ENCODE measurements at regions not wholly inside any gene's neighbourhood (a gene's known extent, or its start where the extent isn't known, plus 50 kb on each side); places are given as distances from the start of the nearest gene placed in this dataset.

DNA sequence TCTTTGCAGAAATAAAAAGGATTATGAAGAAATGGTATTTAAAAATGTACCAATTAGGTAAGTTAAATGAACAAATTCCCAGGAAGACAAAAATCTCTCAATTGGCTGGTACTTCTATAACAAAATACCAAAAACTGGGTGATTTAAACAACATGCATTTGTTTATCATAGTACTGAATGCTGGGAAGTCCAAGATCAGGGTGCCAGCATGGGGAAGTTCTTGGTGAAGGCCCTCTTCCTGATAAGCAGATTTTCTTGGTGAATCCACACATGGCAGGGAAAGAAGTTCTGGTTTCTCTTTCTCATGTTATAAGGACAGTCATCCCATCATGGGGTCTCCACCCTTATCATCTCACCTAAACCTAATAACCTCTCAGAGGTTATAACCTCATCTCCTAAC lies 271.6 kb upstream of the SETBP1 start:
- no peak for DNase-seq (ENCODE audit: low read depth, low spot score)

DNA sequence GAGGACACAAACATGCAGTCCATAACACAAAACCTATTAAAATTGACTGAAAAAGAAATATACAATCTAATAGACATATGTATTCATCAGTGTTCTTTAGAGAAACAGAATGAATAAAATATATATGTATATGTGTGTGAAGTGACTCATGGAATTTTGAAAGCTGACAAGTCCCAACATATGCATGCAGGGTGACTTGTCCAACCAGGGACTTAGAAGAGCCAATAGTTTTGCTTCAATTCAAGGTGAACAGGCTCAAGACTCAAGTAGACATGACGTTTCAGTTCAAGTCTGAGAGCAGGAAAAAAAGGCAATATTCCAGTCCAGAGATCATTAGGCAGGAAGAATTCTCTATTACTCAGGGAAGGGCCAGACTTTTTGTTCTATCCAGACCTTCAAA lies 271.2 kb upstream of the SETBP1 start:
- no peak for DNase-seq (ENCODE audit: low read depth, low spot score)

DNA sequence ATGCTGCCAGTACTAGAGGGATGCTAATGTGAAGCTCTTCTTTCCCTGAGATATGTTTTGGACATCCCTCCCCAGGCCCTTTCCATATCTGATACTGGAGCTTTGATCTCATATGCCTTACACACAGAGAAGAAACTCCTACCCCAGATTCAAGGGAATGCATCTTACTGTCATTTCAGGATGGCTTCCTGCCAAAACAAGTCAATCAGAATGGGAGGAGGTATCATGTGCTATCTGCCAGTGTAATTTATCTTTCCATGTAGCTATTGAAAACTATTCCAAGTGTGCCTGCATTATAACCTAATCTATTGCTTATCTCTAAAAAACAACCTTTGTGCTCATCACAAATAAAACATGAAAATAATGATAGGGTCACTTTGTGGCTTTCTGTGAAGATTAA lies 269.9 kb upstream of the SETBP1 start:
- no peak for DNase-seq (ENCODE audit: low read depth, low spot score)

DNA sequence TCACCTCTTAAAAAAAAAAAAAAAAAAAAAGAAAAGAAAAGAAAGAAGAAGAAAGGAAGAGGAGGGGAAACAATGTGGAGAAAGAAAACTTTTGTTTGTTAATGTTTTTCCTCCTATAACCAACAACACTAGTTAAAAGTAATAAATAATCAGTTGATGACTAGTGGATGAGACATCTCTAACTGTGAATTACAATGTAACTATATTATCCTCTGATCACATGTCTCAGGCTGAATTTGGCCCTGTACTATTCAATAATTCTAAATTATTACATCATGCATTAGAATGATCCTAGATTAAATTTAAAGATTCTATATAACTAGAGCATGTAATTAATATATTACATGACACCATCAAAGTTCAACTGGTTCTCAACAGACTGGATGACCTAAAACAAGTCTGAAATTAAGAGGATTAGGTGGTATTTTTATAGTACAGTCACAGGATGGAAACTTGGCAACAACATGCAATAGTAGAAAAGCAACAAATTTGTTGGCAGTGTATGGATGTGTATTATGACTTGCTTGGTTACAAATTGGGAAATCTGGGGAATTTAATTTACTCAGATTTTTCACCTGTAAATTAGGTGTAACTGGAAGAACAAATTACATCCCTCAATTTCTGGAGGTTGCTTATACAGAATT lies 269.3 kb upstream of the SETBP1 start:
- no peak for DNase-seq (ENCODE audit: low read depth, low spot score)

DNA sequence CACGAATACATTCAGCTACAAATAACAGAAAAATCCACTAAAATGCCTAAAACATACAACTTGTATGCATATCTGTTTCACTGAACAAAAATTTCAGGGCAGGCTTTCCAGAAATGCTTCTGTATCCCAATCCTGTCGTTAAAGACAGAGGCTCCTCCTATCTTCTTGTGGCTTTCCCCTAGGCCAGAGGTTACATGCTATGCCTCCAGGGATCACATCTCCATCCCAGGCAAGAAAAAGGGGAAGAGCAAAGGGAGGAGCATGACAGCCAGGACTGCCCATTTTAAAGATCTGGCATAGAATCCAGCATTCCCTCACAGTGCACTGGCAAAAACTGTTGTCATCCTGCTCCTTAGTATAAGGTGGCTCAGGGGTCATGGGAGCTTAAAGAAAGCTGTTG lies 268.7 kb upstream of the SETBP1 start:
- no peak for DNase-seq (ENCODE audit: low read depth, low spot score)

DNA sequence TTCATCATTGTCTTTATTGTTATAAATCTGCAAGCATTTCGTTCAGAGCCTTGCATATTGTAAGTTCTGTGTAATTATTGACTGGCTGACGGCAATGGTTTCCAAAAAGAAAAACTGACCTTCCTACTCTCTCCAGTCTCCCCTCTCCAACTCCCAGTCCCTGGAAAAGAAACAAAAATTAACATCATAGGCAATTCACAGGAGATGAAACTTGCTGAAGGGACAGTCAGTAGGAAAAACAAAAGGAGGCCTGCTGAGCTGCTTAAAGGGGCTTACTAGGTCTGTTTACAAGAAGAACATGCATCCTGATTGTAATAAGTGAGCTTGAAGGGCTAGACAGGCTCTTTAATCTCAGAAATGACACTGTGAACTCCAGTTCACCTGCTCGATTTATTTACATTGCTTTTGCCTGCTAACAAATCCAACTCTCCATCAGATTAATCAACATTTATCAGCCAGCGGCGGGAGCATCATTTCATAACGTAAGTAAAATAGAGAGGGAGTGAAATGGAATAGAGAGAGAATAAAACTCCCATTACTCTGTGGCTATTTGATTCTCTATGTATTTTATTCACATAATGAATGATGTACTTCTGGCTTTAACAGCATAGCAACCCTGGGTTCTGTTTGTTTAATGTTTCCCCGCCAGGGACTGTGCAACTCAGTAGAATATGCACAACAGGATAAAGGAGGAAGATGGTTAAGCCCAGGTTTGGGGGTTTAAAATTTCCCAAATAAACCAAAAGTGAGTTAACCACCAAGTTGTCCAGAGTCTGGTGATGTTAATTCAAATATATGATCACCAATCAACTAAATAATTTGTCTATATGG lies 256.7 kb upstream of the SETBP1 start:
- DNase-seq (ENCODE audit: low read depth, low spot score): no peak

DNA sequence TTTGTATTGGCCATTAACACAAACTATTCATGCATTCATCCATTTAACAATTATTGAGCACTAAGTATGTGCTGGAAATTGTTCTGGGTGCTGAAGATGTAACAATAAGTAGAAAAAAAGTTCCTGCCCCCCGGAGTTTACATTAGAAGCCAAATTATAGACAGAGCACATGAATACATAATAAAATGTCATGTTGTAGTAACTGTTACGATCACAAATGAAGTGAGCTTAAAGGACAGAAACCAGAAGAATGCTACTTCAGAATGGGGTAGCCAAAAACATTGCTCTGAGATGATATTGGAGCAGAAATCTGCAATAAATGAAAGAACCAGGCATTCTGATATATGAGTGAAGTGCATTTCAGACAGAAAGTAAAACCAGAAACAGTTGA lies 256.0 kb upstream of the SETBP1 start:
- DNase-seq (ENCODE audit: low read depth, low spot score): no peak

DNA sequence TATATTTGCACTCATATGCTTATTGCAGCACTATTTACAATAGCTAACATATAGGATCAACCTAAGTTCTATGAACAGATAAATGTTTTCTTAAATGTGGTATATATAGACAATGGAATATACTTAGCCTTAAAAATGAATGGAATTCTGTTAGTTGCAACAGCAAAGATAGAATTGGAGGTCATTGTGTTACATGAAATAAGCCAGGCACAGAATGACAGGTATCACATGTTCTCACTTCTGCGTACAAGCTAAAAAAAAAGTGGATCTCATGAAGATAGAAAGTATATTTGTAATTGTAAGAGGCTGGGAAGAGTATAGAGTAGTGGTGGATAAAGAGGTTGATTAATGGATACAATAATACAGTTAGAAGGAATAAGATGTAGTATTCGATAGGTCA lies 255.5 kb upstream of the SETBP1 start:
- DNase-seq (ENCODE audit: low read depth, low spot score): no peak

DNA sequence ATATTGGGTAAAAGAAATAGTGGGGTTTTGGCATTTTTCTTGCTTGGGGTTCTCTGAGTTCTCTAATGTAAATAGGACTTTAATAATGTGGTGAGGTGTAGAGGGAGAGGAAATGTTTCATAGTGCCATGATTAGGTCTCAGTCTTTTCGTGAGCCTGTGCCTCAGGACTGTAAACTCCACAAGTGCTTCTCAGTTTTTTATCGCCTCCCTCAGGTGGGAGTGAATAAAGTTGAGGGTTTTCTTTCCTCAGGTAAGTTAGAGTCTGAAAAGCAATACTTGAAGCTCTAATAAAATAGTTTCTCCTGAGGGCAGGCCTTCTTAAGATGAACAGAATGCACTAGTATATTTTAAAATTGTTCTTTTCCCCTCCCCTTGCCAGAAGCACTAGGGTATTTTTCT lies 243.1 kb upstream of the SETBP1 start:
- DNase-seq (ENCODE audit: low read depth, low spot score): no peak

DNA sequence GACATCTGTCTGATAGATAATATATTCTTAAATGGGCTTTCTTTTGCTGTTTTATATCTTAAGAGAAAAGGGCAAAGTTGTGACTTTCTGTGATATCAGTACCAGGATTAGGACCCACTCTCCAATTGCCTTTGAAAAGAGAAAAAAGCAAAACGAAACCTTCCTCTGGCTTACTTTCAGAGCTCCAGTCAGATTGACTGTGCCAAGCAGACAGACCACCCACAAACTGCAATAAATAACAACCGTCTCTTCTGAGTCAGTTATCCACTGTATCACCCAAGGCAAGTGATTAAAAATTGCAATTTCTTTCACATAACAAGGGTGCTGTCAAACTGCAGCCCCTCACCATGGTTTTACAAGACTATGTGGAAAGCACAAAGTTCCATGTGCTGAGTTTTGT lies 230.5 kb upstream of the SETBP1 start:
- no peak for DNase-seq (ENCODE audit: low read depth, low spot score)

DNA sequence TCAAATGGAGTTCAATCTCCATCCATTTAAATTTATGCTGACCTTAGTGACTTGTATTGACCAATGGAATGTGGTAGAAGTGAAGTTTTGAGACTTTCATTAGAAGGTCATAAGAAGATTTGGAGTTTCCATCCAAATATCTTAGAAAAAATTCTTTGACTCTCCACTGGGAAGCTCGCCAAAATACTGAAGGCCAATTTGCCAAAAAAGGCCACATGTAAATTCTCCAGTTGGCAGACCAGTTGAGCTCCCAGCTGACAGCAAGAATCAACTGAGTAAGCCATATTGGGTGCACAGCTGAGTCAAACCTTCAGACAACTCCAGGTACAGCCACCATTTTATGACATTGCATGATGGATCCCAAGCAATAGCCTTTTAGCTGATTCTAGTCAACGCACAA lies 228.3 kb upstream of the SETBP1 start:
- no peak for DNase-seq (ENCODE audit: low read depth, low spot score)

DNA sequence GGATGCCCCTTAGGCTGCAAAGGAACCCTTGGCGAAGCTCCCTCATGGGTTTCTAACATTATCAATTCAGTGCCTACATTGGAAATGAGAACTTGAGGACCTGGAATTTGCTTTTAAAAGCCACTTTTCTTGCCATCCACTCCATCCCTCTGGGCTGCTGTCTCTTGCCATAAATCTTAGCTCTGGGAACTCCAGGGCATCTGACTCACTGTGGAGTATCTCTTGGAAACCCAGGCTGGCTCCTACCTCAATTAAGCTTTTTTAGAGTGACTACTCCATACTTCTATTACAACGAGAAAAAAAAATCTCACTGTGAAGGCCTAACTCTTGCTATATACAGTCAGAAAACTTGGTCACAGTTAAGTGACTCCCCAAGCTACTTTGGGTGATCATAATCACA lies 227.2 kb upstream of the SETBP1 start:
- DNase-seq (ENCODE audit: low read depth, low spot score): no peak

DNA sequence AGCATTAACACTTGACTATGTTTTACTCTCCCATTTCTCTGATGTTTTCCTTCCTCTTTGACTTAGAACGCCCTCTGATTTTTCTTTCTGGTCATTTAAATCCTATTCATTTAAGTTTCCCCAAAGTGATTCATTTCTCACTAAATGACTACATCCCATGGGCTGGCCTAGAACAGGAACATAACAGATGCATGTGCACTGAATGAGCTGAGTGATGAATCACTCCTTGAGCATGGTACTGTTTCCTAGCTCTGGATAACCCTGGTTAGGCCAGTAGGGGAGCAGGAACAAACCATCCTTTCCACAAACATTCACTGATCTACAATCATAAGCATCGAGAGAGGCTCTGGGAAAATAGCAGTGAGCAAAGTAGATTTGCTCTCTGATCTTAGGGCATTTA lies 221.9 kb upstream of the SETBP1 start:
- DNase-seq (ENCODE audit: low read depth, low spot score): no peak

DNA sequence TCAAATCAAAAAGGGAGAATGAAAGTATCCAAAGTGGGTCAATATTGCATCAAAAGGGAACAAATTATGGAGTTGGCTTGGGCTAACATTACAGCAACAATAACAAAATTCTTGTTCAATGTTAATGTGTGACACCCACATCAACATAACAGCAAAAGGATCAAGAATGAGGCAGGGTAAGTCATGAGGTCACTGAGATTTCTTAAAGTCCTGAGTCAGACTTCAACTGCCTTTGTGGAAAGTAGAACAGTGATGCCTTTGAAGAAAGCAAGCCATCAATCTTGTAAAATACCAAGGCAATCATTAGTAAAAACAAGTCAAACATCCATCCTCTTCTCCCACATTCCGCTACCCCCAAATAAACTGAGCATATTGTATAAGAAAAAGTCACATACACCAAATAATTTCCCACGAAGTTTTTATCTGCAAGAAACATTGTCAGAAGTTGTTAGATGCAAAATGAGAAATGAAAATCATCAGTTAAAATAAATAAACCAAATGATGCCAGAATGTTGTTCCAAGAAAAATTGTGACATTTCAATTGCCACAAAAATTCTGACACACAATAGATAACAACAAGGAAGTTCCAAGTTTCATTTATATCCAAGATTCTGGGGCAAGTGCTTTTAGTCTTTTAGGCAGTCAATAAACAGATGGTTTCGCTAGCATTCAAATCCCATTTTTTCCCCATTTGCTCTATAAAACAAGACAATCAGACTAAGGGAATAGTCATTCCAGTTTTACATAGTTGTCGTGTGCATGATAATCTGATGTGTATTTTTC lies 216.1 kb upstream of the SETBP1 start:
- no peak for DNase-seq (ENCODE audit: low read depth, low spot score)

DNA sequence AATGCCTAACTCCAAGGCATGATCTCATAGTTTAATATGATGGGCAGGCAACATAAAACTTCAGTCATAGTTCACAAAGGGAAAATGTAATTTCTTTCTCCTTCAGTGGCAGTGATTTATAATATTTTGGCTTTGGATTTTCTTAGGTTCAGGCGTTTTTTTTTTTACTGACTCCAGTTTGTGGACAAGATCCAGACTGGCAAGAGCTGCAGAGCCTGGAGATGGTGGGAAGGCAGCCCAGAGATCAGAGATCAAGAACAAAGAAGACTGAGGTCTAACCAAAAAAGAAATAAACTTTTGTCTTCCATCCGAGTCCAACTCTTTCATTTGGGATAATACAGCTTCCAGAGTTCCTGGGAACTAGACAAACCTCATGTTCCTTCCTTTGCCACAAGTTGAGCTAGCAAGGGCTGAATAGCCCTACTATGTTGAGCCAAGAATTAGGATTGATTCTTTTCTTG lies 215.3 kb upstream of the SETBP1 start:
- DNase-seq (ENCODE audit: low read depth, low spot score): no peak

DNA sequence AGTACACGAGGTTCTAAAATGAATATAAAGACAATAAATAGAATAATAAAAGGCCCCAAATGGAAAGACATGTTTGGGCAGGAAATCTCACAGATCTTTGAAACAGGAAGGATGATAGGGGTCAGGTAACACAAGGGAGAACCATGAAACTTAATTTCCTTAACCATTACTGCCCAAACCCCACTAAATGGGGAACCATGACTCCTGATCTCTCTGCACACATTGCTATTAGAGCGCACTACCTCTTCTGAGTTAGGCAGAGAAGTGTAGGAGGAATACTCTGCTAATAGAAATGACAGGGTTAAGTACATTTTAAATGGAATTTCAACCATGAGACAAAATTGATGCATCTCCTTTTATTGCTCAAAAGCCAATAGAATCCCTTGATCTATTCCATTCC lies 213.7 kb upstream of the SETBP1 start:
- DNase-seq (ENCODE audit: low read depth, low spot score): no peak

DNA sequence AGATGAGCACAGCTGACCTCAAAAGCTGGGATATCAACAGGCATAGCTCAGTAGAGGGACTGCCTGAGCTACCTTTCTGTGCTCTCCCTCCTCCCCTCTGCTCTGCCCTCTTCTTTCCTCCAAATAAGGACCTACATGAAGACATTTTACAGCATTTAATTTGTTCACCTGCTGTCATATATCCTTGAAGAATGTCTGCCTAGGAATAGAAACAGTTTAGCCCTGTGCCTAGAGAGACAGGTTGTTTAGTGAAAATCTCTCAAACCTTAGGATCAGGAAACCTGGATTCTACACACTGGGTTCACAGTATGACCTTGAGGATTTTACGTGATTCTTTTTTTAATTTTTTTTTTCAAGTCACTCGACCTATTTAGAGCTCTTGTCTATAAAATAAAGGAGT lies 213.0 kb upstream of the SETBP1 start:
- DNase-seq (ENCODE audit: low read depth, low spot score): no peak

DNA sequence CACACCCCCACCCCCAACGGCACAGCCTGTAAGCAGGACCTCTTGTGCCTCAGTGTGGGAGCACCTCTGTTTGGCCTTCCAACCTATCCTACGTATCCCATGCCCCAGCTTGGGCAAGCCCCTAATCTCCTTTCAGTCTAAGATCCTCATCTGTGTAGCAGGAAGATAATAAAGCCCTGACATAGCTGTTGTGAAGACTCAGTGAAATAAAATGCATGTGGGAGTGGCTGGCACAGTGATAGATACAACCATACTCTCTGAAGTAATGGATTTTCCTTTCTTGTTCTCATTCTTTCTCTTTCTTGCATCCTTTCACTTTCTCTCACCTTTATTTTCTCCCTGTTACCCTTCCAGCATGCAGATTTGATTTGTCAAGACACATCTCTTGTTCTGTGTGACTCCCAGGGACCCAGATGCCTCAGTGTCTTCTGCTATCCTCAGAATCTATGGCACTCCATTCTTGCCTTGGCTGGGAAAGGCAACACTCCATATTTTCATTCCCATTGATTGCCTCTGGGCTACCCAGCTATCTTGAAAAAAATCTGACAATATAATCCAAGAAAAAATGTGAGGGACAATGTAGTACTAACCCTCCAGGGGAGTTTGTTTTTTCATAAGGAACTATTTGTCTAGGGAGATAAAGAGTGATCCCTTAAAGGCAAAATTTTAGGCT lies 207.2 kb upstream of the SETBP1 start:
- no peak for DNase-seq (ENCODE audit: low read depth, low spot score)

DNA sequence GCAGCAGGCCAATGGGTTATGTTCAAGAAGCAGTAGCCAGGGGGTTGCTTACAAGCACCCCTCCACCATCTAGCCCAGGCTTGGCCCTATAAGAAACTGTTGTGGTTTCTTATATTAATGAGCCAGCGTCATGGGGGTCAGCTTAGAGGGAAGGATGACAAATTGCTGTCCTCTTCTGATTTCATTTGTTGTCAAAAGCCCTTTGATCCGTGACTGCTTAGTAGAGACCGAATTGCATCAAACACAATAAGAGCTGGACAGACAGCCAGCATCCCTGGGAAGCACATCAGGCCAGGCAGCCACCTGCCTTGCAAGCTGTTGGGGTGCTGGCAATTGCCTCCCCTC lies 206.6 kb upstream of the SETBP1 start:
- DNase-seq (ENCODE audit: low read depth, low spot score): no peak

DNA sequence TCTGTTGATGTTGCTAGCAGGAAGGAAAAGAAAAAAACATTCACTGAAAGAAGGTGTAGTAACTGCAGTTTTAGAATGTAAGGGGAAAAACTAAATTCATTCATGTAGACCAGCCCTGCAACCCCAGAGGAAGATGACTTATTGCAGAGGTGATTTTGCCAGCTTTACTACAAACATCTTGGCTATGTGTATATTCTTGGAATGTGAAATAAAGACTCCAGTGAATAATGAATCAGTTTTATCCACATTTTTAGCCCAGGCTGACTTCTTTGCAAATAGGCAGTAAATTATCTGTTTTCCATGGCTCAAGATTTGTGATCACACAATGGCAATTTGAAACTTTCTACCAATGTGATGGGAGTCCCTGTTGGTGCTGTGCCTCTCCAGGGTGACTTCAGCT lies 206.1 kb upstream of the SETBP1 start:
- no peak for DNase-seq (ENCODE audit: low read depth, low spot score)

DNA sequence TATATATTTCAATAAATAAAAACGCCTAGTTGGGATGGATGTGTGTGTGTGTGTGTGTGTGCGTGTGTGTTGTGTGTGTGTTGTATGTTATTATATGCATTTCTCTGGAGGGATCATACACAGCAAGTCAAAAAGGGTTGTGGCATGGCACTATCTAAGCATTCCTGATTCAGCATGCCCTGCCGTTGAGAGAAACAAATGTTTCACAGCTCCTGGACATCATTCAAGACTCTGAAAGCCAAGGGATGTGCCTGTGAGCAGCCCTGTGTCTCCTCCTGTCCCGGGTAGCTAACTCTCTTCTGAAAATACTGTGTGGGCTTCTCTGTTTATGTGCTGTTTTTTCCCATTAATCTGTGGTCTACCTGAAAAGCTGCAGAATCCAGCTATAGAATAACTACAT lies 197.9 kb upstream of the SETBP1 start:
- DNase-seq (ENCODE audit: low read depth, low spot score): no peak

DNA sequence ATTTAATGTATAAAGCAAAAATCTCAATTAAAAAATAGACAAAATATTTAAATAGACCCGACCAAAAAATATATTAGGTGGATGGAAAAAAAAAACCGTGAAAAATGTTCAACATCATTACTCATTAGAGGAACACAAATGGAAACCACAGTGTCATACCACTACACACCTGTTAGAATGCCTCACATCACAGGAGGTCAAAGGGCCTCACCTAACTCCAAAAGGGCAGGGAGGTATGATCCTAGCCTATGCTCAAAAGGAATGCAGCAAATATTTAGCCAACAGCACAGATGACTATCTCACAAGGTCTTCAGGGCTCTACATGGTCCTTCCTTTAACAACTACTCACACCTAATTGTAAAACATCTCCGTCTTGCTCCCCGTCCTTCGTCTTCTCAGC lies 185.5 kb upstream of the SETBP1 start:
- no peak for DNase-seq (ENCODE audit: low read depth, low spot score)
